ENCODE measurements at regions not wholly inside any gene's neighbourhood (a gene's known extent, or its start where the extent isn't known, plus 50 kb on each side); places are given as distances from the start of the nearest gene placed in this dataset.
"Not testable (repeated sequence)": the region's sequence is repeated elsewhere in the genome, so short reads cannot be mapped to it uniquely, and the experiment has no call there.

DNA sequence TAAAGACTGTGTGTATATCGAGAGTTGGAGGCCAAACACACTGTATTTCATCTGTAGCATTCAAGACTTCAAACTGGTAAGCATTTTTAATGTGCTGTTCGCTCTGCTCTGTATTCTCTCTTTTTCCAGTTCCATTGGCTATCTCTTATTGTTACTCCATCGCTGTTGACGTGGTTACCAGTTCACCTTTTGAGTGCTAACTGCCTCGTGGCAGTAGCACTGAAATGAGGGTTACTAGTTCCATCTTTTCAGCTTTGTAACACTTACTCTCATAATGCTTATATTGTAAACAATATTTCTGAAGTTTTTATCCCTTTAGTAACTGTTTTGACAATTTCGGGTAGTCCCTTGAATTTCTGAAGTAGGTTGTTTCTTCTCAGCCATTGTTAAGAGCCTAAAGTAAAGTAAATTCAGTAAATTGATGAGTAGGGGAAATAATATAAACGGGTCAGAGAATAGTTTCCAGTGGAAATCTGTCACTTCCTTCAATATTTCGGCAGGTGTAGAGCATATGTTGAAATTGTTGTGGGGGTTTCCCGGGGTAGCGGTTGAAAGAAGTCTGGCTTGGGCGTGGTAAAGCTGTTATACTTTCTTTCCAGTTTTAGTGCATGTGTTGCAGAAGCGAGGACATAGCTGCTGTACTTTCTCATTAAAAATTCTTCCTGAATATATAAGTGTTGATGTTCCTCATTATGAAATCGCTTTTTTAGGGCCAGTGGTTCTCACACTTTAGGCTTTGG lies 175.7 kb upstream of the GOLGA6L22 start:
- H3K9me3 ChIP-seq; H3K4me3 ChIP-seq; H3K27me3 ChIP-seq; DNase-seq; H3K4me1 ChIP-seq; intact Hi-C loops (cut with DNase I); ATAC-seq; H3K27ac ChIP-seq; H3K36me3 ChIP-seq: not testable (repeated sequence)

DNA sequence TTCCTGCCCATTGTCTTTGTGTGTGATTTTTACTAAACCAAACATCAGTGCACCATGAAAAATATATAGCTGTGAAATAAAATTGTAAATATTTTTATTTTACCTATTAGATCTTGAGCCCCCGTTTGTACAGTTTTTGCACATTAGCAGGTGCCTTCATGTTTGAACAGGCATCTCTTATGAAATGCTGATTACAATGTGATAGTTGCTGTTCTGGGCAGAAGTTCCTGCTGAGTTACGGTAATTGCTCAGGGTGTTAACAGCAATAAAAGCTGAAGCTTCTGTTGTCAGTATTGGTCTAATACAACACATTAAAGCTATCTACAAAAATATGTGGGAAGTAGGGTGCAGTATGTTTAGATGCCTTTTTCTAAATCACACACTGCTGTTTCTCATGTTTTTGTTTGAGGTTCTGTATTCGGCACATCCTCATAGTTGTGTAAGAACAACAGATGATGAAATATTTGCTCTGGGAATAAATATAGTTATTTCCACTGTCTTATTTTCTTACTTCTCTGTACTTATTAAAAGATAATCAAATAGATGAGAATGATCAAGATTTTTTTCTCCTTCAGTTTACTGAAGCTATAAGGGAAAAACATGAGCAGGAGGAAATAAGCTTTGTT lies 173.8 kb upstream of the GOLGA6L22 start:
- H3K27ac ChIP-seq; H3K36me3 ChIP-seq; DNase-seq; ATAC-seq; H3K4me3 ChIP-seq; H3K4me1 ChIP-seq; intact Hi-C loops (cut with DNase I); H3K27me3 ChIP-seq; H3K9me3 ChIP-seq: not testable (repeated sequence)

DNA sequence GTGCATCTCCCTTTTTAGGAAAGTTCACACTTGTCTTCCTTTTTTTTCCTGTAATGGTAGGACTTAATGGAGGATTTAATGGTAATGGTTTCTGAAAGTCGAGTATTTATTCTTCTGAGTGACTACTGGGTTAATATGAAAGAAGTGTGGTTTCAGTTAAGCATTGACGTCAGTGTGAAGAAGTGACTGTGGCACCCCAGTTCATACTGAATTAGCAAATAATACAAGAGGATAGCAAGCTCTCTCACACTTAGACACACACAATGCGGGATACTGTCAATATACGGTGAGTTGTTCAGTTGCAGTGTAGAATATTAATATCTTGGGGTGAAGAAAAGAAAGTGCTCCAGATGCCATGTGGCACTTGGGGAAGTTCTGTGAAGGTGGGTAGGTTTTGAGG lies 167.6 kb upstream of the GOLGA6L22 start:
- H3K27ac ChIP-seq; H3K9me3 ChIP-seq; DNase-seq; H3K36me3 ChIP-seq; H3K4me1 ChIP-seq; H3K27me3 ChIP-seq; H3K4me3 ChIP-seq; intact Hi-C loops (cut with DNase I); ATAC-seq: not testable (repeated sequence)

DNA sequence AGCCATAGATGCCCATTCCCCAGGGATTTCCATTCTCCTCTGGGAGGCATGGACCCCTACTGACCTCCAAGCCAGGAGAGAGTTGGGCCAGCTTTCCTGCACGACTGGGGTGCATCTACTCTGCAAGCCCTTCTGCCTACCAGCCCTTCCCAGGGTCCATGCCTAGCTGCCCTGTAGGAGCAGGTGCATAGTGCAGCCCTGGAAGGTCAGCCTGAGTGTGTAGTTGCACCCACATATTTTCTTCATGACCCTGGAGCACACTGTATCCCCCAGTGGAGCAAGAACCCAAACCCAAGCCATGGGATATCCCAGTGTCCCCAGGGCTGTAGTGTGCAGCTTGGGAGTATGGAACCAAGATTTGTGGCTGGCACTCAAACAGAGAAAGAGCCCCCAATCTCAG lies 155.6 kb upstream of the GOLGA6L22 start:
- H3K27ac ChIP-seq; intact Hi-C loops (cut with DNase I); H3K27me3 ChIP-seq; H3K4me1 ChIP-seq; H3K36me3 ChIP-seq; H3K9me3 ChIP-seq; DNase-seq; H3K4me3 ChIP-seq; ATAC-seq: not testable (repeated sequence)

Small RNA genes in the stretch of these regions (microRNA-seq; reads per million reads assigned to microRNA genes)
- gene MIR1268A: 0 reads per million in 2 donors

Measured in left lung (tissue), 4 donors.